ENCODE measurements at regions not wholly inside any gene's neighbourhood (a gene's known extent, or its start where the extent isn't known, plus 50 kb on each side); places are given as distances from the start of the nearest gene placed in this dataset.
"Not testable (repeated sequence)": the region's sequence is repeated elsewhere in the genome, so short reads cannot be mapped to it uniquely, and the experiment has no call there.

DNA sequence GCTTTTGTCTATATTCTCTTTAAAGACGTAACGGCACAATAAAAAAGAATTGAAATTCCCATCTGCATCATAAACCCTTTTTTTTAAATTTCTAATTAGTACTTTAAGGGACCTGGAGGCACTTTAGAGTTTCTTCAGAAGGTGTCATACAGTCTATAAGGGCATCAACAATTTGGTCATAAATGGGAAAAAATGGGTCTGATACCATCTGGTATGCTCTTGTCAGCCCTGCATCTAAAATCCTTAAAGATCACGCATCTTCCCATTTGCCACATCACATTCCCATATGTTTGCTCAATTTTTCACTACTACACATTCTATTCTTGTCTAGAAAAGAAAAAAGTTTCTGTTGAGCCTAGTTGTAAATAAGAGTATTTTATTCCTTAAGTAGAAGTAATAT lies 53.8 kb downstream of the COX7C start:
- no peak for DNase-seq

- no peak for DNase-seq
These were observed 56.3 kb downstream of the COX7C start for GRCh38 chr5:86674069-86674468.

GRCh38 chr5:86675311-86675710 lies 57.6 kb downstream of the COX7C start:
- no peak for DNase-seq

DNA sequence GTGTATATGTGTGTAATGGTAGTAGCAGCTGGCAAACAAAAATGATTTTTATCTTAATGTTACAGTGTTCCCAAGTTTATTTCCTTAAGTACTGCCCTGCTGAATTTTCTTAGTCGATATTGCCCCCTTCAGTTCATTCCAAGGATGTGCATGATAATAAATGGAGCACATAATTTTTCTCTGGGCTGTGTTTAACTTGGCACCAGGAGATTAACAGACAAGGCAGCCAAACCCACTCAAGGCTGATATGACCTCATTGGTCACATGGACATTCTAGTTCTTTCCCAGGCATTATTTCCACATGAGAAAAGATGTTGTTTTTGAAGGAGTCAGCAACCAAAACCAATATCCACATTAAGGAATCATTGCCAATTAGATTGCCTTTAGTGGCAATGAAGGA lies 61.8 kb downstream of the COX7C start:
- peak; percentile 74 for DNase-seq

DNA sequence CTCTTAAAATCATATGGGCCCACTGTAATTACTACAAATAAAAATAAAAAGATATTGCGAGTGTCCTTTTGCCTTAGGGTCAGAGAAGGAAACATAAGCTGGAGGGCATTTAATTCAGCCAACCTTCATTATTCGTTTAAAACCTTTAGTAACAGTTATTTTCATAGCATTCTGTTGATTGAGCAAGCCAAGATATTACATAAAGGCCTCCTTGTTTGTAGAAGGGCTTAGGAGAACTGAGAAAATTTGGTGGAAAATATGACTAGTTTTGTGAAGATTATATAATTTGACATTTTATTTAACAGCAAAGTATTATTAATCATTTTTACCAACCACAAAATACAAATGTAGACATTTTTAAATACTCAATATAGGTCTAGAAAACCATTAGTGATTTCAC lies 62.2 kb downstream of the COX7C start:
- DNase-seq, result no peak

- no peak for DNase-seq
These were observed 66.5 kb downstream of the COX7C start for GRCh38 chr5:86684222-86684621.

DNA sequence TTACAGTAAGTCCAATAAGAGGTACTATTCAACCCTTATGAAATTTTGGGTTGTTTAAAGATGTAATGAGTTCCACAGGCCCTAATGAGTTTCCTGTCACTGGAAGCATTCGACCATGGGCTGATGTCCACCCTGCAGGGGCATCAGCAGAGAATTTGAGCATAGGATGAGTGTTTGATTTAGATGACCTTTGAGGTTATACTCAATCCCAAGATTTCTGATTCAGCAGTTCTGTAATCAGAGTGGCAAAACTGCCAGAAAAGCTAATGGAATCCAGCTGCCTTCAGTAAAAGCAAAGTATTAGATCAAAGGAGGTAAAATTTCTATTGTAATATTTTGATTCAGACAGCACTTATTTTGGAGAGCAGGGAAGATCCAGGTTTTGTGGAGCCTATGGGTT lies 68.3 kb downstream of the COX7C start:
- no peak for DNase-seq

- no peak for DNase-seq
These were observed 70.7 kb downstream of the COX7C start for GRCh38 chr5:86688406-86688805.

GRCh38 chr5:86689103-86689729 lies 71.5 kb downstream of the COX7C start:
- no peak for DNase-seq

GRCh38 chr5:86709157-86709881 lies 91.6 kb downstream of the COX7C start:
- no peak for DNase-seq

- DNase-seq, result no peak
These were observed 98.4 kb downstream of the COX7C start for GRCh38 chr5:86716121-86716520.

- DNase-seq, result not testable (repeated sequence)
These were observed 113.8 kb downstream of the COX7C start for GRCh38 chr5:86731319-86732117.

GRCh38 chr5:86735370-86735769 lies 117.6 kb downstream of the COX7C start:
- no peak for DNase-seq

DNA sequence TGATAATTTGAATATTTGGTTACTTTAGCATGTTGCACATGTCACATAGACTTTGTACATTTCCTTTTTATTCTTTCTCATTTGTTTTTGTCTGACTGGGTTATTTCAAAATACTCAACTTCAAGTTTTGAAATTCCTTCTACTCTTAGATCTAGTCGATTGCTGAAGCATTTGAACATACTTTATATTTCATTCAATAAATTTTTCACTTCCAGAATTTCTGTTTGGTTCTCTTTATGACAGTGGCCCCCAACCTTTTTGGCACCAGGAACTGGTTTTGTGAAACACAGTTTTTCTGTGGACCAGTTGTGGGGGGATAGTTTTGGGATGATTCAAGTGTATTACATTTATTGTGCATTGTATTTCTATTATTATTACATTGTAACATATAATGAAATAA lies 119.8 kb downstream of the COX7C start:
- no peak for DNase-seq

- DNase-seq, result no peak
These were observed 130.9 kb downstream of the COX7C start for GRCh38 chr5:86748538-86749105.

DNA sequence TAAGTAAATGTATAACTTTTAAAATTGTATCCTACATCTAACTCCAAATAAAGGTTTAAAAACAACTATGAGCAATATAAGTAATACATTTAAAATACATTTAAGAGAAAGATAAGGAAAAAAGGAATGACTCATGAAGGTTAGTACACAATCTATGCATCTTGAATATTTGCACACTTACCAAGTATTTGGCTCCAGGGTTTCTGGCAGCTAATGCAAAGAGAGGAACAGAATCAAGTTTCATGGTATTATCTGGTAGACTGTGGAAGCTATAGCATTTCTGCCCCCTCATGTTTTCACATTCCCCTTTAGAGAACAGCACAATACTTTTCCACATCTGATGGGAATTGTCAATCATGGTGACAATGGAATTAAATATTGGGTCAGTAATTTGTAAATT lies 132.1 kb downstream of the COX7C start:
- no peak for DNase-seq

DNA sequence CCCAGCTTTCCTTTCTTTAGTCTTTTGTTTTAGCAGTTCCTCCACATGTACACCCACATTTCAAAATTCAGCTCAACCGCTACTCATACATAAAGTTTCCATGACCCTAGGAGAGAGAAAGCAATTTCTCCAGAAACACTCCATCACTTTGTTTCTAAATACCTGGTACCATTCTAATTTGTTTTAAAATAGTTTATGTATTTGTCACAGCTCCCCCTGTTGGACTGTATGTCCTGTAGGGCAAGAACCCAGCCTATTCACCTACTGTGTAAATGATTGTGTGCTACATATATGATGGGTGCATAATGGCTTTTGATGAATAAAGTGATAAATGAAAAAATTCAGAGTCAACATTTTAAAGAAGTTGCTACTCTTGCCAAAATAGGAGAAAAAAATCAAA lies 139.1 kb downstream of the COX7C start:
- peak; percentile 1 for DNase-seq

GRCh38 chr5:86757824-86758223 lies 140.1 kb downstream of the COX7C start:
- DNase-seq, result no peak

- DNase-seq, result no peak
These were observed 142.9 kb downstream of the COX7C start for GRCh38 chr5:86760661-86761060.

DNA sequence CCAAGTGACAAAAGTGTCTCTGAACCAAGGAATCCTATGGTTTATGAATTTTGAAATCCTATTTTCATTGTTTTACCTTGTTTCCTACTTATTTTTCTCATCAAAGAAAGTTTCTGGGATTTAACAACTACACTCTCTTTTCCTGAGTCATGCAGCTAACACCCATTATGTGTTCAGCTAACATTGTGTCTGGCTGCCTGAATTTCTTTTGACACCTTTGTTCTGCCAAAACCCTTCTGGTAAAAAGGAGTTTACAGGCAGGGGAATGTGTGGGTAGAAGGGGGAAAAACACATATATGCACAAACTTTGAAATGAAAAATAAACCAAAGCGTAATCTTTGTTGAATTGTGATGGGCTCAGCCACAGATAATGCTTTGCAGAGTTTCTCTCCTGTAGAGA lies 146.2 kb downstream of the COX7C start:
- no peak for DNase-seq

- no peak for DNase-seq
These were observed 148.2 kb downstream of the COX7C start for GRCh38 chr5:86765778-86766502.

DNA sequence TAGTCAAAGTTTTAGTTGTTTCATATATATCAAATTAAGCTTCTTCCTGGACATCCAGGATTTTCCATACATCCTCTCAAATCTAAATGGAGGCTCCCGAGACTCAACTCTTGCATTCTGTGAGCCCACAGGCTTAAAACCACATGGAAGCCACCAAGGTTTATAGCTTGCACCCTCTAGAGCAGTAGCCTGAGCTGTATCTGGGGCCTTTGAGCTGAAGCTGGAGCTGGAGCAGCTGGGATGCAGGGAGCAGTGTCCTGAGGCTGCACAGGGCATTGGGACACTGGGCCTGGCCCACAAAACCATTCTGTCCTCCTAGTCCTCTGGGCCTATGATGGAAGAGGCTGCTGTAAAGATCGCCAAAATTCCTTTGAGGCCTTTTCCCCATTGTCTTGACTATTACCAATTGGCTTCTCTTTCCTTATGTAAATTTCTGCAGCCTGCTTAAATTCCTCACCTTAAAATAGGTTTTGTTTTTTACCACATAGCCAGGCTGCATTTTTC lies 151.0 kb downstream of the COX7C start:
- no peak for DNase-seq

DNA sequence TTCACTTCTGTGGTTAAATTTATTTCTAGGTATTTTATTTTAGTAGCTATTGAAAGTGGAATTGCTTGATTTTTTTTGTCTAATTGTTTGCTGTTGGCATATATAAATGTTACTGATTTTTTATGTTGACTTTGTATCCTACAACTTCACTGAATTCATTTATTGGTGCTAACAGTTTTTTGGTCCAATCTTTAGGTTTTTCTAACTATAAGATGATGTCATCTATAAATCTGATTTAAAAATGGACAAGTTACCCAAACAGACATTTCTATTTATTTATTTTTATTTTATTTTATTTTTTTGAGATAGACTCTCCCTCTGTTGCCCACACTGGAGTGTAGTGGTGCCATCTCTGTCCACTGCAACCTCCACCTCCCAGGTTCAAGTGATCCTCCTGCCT lies 162.3 kb downstream of the COX7C start:
- DNase-seq, result no peak

All from hematopoietic multipotent progenitor cell treated with erythropoietin and hydrocortisone succinate and interleukin-3 and kit ligand, for 4 days (in vitro differentiated cells).